RWPE2 (cell line): ENCODE measurements at regions not wholly inside any gene's neighbourhood (a gene's known extent, or its start where the extent isn't known, plus 50 kb on each side); places are given as distances from the start of the nearest gene placed in this dataset.

Experiments used
- ATAC-seq: fragments of 200-7000 bp; cut with Tn5 transposase; 3 replicates; pipeline ENCODE4 v1.9.1; 2021; ENCODE audit warnings: low read depth
- DNase-seq: peaks from one replicate; pipeline ENCODE4 v3.0.0-alpha.2; 2020; ENCODE audit warnings: low spot score
- H3K27ac ChIP-seq: fragments of 450-650 bp; 2 replicates; pipeline ENCODE4 v1.5.1; 2017; ENCODE audit warnings: mild to moderate bottlenecking; ENCODE audit not compliant: poor library complexity, severe bottlenecking
- H3K27me3 ChIP-seq: fragments of 250-450 bp; sonication (Bioruptor Pico); 2 replicates; pipeline ENCODE4 v1.5.1; 2021; ENCODE audit warnings: mild to moderate bottlenecking, moderate library complexity; ENCODE audit not compliant: insufficient read depth, poor library complexity, severe bottlenecking
- H3K36me3 ChIP-seq: fragments of 250-450 bp; sonication (Bioruptor Pico); 2 replicates; pipeline ENCODE4 v1.5.1; 2020; ENCODE audit warnings: low read depth, mild to moderate bottlenecking, moderate library complexity
- H3K4me1 ChIP-seq: fragments of 250-450 bp; sonication (Bioruptor Pico); 2 replicates; pipeline ENCODE4 v1.5.1; 2021; ENCODE audit warnings: mild to moderate bottlenecking, moderate library complexity; ENCODE audit not compliant: insufficient read depth, poor library complexity, severe bottlenecking
- H3K4me3 ChIP-seq: fragments of 250-450 bp; sonication (Bioruptor Pico); 2 replicates; pipeline ENCODE4 v1.5.1; 2021; ENCODE audit warnings: mild to moderate bottlenecking, moderate library complexity; ENCODE audit not compliant: severe bottlenecking
- H3K9me3 ChIP-seq: fragments of 250-450 bp; sonication (Bioruptor Pico); 2 replicates; pipeline ENCODE4 v1.5.1; 2021; ENCODE audit warnings: mild to moderate bottlenecking, moderate library complexity; ENCODE audit not compliant: severe bottlenecking
- TF ChIP-seq, protein P1 (sequence below): fragments of 450-650 bp; IDR thresholded peaks from one replicate; pipeline ENCODE4 v1.5.1; 2017; ENCODE audit warnings: mild to moderate bottlenecking, moderate library complexity; ENCODE audit not compliant: poor library complexity, severe bottlenecking

DNA sequence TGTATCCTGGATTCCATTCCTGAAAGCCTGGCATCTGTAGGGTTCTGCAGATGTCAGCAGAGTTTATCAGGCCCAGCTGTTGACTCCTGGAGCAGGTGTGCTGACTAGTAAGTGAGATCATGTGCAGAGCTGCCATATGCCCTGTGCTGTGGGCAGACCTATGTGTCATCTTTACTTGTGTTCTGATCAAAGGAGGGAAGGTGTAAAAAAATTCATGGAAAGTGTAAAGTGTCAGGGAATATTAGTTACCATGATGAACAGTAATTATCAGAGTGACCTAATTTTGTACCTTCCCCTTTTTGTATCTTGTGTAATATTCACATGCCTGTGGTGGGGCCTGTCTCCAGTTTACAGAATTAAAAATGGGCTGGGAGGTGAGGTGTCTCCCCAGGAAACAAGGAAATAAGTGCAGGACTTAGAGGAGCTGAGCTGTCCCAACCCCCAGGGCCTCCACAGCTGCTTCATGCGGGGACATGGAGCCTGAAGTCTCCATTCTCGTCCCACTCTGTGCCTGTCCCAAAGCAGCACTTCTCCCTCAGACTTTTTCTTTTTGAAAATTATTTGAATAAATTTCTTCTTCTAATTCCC lies 148.2 kb upstream of the GGTLC1 start:
- TF ChIP-seq, protein P1, sequence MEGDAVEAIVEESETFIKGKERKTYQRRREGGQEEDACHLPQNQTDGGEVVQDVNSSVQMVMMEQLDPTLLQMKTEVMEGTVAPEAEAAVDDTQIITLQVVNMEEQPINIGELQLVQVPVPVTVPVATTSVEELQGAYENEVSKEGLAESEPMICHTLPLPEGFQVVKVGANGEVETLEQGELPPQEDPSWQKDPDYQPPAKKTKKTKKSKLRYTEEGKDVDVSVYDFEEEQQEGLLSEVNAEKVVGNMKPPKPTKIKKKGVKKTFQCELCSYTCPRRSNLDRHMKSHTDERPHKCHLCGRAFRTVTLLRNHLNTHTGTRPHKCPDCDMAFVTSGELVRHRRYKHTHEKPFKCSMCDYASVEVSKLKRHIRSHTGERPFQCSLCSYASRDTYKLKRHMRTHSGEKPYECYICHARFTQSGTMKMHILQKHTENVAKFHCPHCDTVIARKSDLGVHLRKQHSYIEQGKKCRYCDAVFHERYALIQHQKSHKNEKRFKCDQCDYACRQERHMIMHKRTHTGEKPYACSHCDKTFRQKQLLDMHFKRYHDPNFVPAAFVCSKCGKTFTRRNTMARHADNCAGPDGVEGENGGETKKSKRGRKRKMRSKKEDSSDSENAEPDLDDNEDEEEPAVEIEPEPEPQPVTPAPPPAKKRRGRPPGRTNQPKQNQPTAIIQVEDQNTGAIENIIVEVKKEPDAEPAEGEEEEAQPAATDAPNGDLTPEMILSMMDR, result no peak
- DNase-seq, result no peak
- peaks cover 24% of the 10 kb centered on the region for H3K4me1 ChIP-seq

DNA sequence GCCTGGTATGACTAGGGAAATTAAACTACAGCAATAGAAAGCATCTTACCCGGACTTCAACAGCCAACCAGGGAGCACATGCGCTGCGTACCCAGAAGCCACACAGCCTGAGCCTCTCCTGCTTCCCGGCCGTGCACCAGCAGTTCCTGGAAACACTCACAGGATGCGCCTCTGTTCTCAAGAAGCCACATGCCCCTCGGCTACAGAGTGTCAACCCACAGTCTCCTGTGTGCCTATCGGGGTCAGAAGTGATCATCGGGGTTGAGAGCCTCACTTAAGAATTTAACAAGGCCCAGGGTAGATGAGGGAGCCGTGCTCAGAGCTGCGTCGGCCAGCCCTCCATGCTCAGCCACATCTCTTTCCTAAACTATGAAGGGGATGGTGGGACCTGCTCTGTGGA lies 147.2 kb upstream of the GGTLC1 start:
- TF ChIP-seq, protein P1, result no peak
- H3K36me3 ChIP-seq, result no peaks in the 10 kb centered on the region

More for the DNA sequence above, 148.2 kb upstream of the GGTLC1 start:
- ATAC-seq, result peak; percentile 17; the same call in 1 of the 3 replicates
- H3K27me3 ChIP-seq, result no peaks in the 10 kb centered on the region
- no peak overlapping the region for H3K4me3 ChIP-seq
- H3K27ac ChIP-seq, result no peak overlapping the region
- peaks cover 3% of the 10 kb centered on the region for H3K9me3 ChIP-seq
- no peaks in the 10 kb centered on the region for H3K36me3 ChIP-seq

DNA sequence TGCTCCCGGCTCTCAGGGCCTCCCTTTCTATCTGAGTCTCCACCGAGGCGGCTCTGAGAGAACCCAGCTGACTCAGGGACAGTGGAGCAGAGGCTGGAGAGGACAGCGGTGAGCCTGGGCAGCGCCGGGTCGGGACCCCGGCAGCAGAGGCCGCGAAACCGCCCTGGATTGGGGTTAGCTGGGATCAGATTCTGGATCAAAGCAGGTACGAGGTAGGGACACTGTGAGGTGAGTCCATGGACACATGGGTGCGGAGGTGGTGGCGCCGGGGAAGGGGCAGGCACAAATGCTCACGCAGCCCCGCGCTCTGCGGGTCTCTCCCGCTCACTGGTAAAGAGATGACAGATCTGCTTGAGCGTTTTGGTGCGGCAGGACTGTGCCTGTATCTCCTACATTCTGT lies 146.4 kb upstream of the GGTLC1 start:
- H3K27me3 ChIP-seq, result no peaks in the 10 kb centered on the region
- H3K36me3 ChIP-seq, result no peaks in the 10 kb centered on the region
- H3K9me3 ChIP-seq, result no peaks in the 10 kb centered on the region
- H3K4me3 ChIP-seq, result no peak overlapping the region
- H3K4me1 ChIP-seq, result peaks cover 33% of the 10 kb centered on the region
- TF ChIP-seq, protein P1, result no peak
- H3K27ac ChIP-seq, result peak overlapping the region; percentile 79
- ATAC-seq, result no peak
- no peak for DNase-seq

More for the DNA sequence above, 147.2 kb upstream of the GGTLC1 start:
- no peaks in the 10 kb centered on the region for H3K9me3 ChIP-seq
- no peak overlapping the region for H3K4me3 ChIP-seq
- no peaks in the 10 kb centered on the region for H3K27me3 ChIP-seq
- H3K27ac ChIP-seq, result no peak overlapping the region
- ATAC-seq, result no peak
- no peak for DNase-seq
- peaks cover 33% of the 10 kb centered on the region for H3K4me1 ChIP-seq

DNA sequence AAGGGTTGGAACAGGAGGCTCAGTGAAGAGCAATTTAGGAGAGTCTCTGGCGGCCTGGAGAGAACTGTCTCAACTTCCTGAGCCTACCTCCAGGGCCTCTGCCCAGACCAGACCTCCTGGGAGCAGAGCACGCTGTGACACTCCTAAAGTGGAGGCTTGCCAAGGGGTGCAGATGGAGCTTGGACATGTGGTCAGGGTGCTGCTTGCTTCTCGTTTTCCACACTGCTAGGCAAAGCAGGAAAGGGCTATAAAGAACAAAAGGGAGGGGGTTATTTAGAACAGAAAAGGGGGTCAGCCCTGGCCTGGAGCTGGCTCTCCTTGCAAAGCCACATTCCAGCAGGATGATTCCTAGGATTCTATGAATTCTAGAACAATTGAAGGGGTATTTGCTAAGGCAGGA lies 145.7 kb upstream of the GGTLC1 start:
- Histone ChIP-seq H3K27me3 (no peaks in the 10 kb centered on the region), H3K27ac (peak overlapping the region; percentile 79), H3K4me1 (peaks cover 33% of the 10 kb centered on the region), H3K4me3 (no peak overlapping the region), H3K36me3 (no peaks in the 10 kb centered on the region), H3K9me3 (no peaks in the 10 kb centered on the region)
- ATAC-seq (peak; percentile 75), DNase-seq (no peak)
- TF ChIP-seq, protein P1, result no peak

DNA sequence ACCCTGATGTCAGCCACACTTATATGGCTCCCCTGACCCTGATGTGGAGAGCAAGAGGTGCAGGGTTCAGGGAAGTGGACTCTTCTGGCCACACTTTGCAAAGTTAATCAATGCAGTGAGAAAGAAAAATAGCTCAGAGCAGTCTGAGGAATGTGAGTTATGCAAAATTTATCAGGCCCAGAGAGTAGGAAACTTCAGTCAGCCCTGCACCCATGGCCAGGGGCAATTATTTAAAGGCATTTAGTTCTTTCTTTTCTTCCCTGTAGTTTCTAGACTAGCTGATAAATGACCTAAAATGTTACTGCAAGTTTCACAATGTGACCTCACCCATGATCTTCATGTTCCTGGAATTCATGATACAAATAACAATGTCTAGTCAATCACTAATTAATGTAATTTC lies 143.7 kb upstream of the GGTLC1 start:
- Histone ChIP-seq H3K4me1 (peaks cover 33% of the 10 kb centered on the region), H3K27me3 (no peaks in the 10 kb centered on the region), H3K27ac (peak overlapping the region; percentile 79), H3K4me3 (no peak overlapping the region), H3K9me3 (no peaks in the 10 kb centered on the region), H3K36me3 (no peaks in the 10 kb centered on the region)
- no peak for ATAC-seq
- no peak for DNase-seq
- TF ChIP-seq, protein P1, result no peak
